ENCODE measurements at regions not wholly inside any gene's neighbourhood (a gene's known extent, or its start where the extent isn't known, plus 50 kb on each side); places are given as distances from the start of the nearest gene placed in this dataset.

DNA sequence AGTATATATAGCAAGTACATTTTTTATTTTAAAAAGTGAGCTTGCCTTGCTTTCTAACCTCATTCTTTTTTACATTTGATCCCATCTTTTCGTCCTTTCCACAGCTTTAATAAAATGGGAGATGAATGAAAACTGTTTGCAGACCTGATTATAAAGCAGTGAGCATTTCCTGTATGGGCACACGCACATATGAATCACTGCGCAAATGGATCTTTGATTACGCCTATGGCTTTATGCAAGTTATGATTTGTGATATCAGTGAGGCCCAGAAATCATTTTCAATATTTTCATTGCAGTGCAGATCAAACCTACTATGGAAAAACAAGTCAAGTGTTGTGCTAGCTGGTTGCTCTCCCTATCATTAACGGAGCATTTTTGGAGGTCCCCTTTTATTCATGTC lies 1073.0 kb downstream of the MAT2B start:
- TF ChIP-seq EZH2 (IDR thresholded peaks at IDR 0.05; ENCODE audit: insufficient read depth, poor library complexity, severe bottlenecking), result no peak
- TF ChIP-seq EZH2phosphoT487 (IDR thresholded peaks at IDR 0.05; ENCODE audit: insufficient read depth, low read depth), result no peak
